ENCODE measurements at regions not wholly inside any gene's neighbourhood (a gene's known extent, or its start where the extent isn't known, plus 50 kb on each side); places are given as distances from the start of the nearest gene placed in this dataset.
"Not testable (repeated sequence)": the region's sequence is repeated elsewhere in the genome, so short reads cannot be mapped to it uniquely, and the experiment has no call there.

DNA sequence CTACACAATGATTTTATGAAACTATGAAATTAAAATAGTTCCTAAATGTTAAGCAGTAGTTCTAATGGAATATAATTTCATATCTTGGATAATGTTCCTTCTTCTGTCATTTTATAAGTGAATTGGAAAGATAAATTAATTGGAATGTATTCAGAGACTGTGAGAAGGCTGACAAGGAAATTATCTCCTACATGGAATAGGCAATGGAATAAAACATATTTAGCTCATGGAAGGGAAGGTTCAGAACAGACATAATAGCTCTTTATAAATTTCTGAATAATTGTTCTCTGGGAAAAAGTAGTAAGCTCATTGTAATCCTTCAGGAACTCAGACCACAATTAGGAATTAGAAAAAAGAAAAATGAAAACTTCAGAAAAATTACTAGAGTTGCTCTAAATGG is 1172.3 kb upstream of the SORCS1 start:
- DNase-seq = no peak
- no peaks in the 10 kb centered on the region for H3K4me1 ChIP-seq
- H3K36me3 ChIP-seq (ENCODE audit: low read depth, missing control alignments) = no peaks in the 10 kb centered on the region
- no peaks in the 10 kb centered on the region for H3K9me3 ChIP-seq
- H3K27ac ChIP-seq = no peak overlapping the region
- TF ChIP-seq, protein P1, sequence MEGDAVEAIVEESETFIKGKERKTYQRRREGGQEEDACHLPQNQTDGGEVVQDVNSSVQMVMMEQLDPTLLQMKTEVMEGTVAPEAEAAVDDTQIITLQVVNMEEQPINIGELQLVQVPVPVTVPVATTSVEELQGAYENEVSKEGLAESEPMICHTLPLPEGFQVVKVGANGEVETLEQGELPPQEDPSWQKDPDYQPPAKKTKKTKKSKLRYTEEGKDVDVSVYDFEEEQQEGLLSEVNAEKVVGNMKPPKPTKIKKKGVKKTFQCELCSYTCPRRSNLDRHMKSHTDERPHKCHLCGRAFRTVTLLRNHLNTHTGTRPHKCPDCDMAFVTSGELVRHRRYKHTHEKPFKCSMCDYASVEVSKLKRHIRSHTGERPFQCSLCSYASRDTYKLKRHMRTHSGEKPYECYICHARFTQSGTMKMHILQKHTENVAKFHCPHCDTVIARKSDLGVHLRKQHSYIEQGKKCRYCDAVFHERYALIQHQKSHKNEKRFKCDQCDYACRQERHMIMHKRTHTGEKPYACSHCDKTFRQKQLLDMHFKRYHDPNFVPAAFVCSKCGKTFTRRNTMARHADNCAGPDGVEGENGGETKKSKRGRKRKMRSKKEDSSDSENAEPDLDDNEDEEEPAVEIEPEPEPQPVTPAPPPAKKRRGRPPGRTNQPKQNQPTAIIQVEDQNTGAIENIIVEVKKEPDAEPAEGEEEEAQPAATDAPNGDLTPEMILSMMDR (IDR thresholded peaks at IDR 0.05) = no peak
- TF ChIP-seq POLR2A (IDR thresholded peaks at IDR 0.05) = no peak
- intact Hi-C loops (cut with DNase I; ENCODE audit: low total_unique reads) = no loop called here
- H3K27me3 ChIP-seq = no peaks in the 10 kb centered on the region
- H3K4me3 ChIP-seq = no peak overlapping the region

DNA sequence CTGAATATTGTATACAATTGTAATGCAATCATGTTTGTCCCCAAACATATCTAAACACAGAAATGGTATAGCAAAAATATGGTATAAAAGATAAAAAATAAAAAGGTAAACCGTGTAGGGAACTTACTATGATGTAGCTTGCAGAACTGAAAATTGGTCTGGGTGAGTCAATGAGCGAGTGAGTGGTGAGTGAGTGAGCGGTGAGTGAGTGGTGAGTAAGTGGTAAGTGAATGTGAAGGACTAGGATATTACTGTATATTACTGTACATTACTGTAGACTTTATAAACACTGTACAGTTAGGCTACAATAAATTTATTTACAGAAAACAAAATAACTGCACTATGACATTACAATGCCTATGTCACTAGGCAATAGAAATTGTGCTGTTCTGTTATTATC is 1163.2 kb upstream of the SORCS1 start:
- intact Hi-C loops (cut with DNase I; ENCODE audit: low total_unique reads) = no loop called here
- WGBS, 2 donors = 89 to 90% methylated on average over 3 of the region's 3 CpGs
- DNase-seq = no peak
- TF ChIP-seq POLR2A (IDR thresholded peaks at IDR 0.05) = no peak
- TF ChIP-seq, protein P1 (IDR thresholded peaks at IDR 0.05) = no peak
- Histone ChIP-seq H3K27ac (no peak overlapping the region), H3K27me3 (no peaks in the 10 kb centered on the region), H3K36me3 (ENCODE audit: low read depth, missing control alignments) (no peaks in the 10 kb centered on the region), H3K4me1 (no peaks in the 10 kb centered on the region), H3K4me3 (no peak overlapping the region), H3K9me3 (no peaks in the 10 kb centered on the region)

DNA sequence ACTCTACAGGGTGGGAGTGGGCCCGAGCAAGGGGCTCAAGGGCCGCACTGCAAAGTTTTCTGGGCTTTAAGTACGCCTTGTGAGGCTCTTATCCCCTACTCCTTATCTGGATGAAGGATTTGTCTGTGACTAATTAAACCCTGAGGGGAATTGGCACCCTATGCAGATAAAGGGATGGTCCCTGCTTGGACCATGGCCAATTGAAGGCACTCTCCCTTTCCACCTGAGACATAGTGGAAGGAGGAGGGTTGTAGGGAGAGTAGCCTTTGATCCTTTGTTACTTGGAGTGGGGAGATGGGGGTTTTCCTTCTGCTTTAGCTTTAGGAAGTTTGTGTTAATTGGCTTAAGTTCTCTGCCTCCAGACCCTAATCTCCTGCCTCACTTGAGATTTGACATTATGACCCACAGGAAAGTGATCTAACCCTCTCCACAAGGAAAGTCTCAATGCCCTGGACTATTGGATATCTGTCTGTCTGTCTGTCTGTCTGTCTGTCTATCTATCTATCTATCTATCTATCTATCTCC is 1158.8 kb upstream of the SORCS1 start:
- no peaks in the 10 kb centered on the region for H3K4me1 ChIP-seq
- no peak overlapping the region for H3K4me3 ChIP-seq
- 51 to 57% methylated on average over 3 of the region's 3 CpGs for WGBS, 2 donors
- H3K27ac ChIP-seq = no peak overlapping the region
- H3K9me3 ChIP-seq = no peaks in the 10 kb centered on the region
- TF ChIP-seq, protein P1 (IDR thresholded peaks at IDR 0.05) = no peak
- no peak for TF ChIP-seq POLR2A (IDR thresholded peaks at IDR 0.05)
- no peaks in the 10 kb centered on the region for H3K36me3 ChIP-seq (ENCODE audit: low read depth, missing control alignments)
- DNase-seq = no peak
- intact Hi-C loops (cut with DNase I; ENCODE audit: low total_unique reads) = no loop called here
- no peaks in the 10 kb centered on the region for H3K27me3 ChIP-seq

DNA sequence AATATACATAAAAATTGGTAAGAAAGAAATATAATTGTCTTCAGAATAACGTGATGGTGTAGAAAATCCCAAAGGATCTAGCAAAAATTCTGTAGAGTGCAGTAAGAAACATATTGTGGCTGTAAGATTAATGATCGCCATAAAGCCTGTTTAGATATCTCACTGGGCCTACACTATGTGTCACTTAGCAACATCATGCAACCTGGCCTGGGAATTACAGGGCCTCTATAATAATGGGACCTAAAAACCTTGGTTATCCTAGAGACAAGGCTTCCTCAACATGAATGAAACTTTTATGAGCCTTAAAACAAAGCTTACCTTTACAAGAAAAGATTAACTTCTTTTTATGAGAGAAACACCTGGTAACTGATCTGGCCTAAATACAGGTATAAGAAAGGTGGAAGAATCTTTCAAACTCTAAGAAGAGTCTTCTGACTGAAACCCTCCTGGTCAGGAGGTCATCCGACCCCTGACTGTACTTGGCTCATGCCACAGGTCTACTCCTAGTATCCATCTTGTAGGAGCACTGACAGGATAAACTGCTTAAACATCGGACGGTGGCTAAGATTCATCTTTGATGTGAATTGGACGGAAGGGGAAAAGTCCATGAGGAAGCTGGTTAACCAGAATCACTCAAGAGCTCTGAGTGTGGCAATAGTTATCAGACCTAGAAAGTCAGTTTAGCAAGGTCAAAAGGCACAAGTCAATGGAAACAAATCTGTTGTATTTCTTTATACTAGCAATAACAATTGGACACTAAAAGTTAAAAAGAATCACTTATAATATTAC is 1155.1 kb upstream of the SORCS1 start:
- H3K27ac ChIP-seq = no peak overlapping the region
- no peaks in the 10 kb centered on the region for H3K27me3 ChIP-seq
- no peak overlapping the region for H3K4me3 ChIP-seq
- no peaks in the 10 kb centered on the region for H3K4me1 ChIP-seq
- DNase-seq = no peak
- no peaks in the 10 kb centered on the region for H3K36me3 ChIP-seq (ENCODE audit: low read depth, missing control alignments)
- 82 to 88% methylated on average over 6 of the region's 6 CpGs for WGBS, 2 donors
- intact Hi-C loops (cut with DNase I; ENCODE audit: low total_unique reads) = no loop called here
- no peak for TF ChIP-seq POLR2A (IDR thresholded peaks at IDR 0.05)
- no peaks in the 10 kb centered on the region for H3K9me3 ChIP-seq

DNA sequence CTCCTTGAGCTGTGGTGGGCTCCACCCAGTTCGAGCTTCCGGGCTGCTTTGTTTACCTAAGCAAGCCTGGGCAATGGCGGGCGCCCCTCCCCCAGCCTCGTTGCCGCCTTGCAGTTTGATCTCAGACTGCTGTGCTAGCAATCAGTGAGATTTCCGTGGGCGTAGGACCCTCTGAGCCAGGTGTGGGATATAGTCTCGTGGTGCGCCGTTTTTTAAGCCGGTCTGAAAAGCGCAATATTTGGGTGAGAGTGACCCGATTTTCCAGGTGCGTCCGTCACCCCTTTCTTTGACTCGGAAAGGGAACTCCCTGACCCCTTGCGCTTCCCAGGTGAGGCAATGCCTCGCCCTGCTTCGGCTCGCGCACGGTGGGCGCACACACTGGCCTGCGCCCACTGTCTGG is 1151.1 kb upstream of the SORCS1 start:
- H3K27ac ChIP-seq; H3K36me3 ChIP-seq (ENCODE audit: low read depth, missing control alignments); H3K9me3 ChIP-seq; H3K4me1 ChIP-seq; intact Hi-C loops (cut with DNase I; ENCODE audit: low total_unique reads); DNase-seq; H3K27me3 ChIP-seq; H3K4me3 ChIP-seq: not testable (repeated sequence)
- WGBS, 2 donors = 67 to 81% methylated on average over 7 to 13 of the region's 25 CpGs

DNA sequence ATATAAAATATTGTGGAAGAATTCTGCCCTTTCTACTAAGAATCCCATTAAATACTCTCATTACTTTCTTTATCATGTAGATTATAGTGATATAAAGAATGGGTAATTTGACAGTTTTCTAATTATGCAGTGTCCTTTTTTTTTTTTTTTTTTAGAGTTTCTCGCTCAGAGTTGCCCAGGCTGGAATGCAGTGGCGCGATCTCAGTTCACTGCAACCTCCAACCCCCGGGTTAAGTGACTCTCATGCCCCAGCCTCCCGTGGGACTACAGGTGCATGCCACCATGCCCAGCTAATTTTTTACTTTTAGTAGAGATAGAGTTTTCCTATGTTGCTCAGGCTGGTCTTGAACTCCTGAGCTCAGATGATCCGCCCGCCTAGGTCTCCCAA is 1143.4 kb upstream of the SORCS1 start:
- intact Hi-C loops (cut with DNase I; ENCODE audit: low total_unique reads) = no loop called here
- no peak for TF ChIP-seq POLR2A (IDR thresholded peaks at IDR 0.05)
- TF ChIP-seq, protein P1 (IDR thresholded peaks at IDR 0.05) = no peak
- H3K36me3 ChIP-seq (ENCODE audit: low read depth, missing control alignments) = no peaks in the 10 kb centered on the region
- H3K27ac ChIP-seq = no peak overlapping the region
- H3K4me1 ChIP-seq = no peaks in the 10 kb centered on the region
- no peak for DNase-seq
- WGBS, 2 donors = 93 to 96% methylated on average over 7 of the region's 7 CpGs
- H3K4me3 ChIP-seq = no peak overlapping the region
- no peaks in the 10 kb centered on the region for H3K27me3 ChIP-seq
- no peaks in the 10 kb centered on the region for H3K9me3 ChIP-seq

Data from testis (tissue), 2 donors.